WERI-Rb-1 (cell line): ENCODE measurements at regions not wholly inside any gene's neighbourhood (a gene's known extent, or its start where the extent isn't known, plus 50 kb on each side); places are given as distances from the start of the nearest gene placed in this dataset.

Source experiments
- DNase-seq: peaks from one replicate; pipeline ENCODE4 v3.0.0-alpha.2; 2020
- H3K27ac ChIP-seq: fragments of 250-450 bp; sonication (Bioruptor Pico); 2 replicates; pipeline ENCODE4 v1.5.1; 2020; ENCODE audit warnings: mild to moderate bottlenecking, moderate library complexity
- H3K27me3 ChIP-seq: fragments of 250-450 bp; sonication (Bioruptor Pico); 2 replicates; pipeline ENCODE4 v1.5.1; 2021; ENCODE audit warnings: mild to moderate bottlenecking, low read depth, moderate library complexity; ENCODE audit not compliant: insufficient read depth, severe bottlenecking
- H3K36me3 ChIP-seq: fragments of 250-450 bp; sonication (Bioruptor Pico); 2 replicates; pipeline ENCODE4 v1.5.1; 2020; ENCODE audit warnings: mild to moderate bottlenecking, moderate library complexity
- H3K4me3 ChIP-seq: 2 replicates; pipeline ENCODE4 v1.5.1; 2011; ENCODE audit warnings: low read depth, mild to moderate bottlenecking, control low read depth, low read length
- H3K9me3 ChIP-seq: fragments of 250-450 bp; sonication (Bioruptor Pico); 2 replicates; pipeline ENCODE4 v1.5.1; 2021; ENCODE audit warnings: mild to moderate bottlenecking, moderate library complexity; ENCODE audit not compliant: severe bottlenecking
- CTCF ChIP-seq: IDR thresholded peaks from 2 replicates; pipeline ENCODE4 v1.5.1; 2011; ENCODE audit warnings: low read depth, mild to moderate bottlenecking, control low read depth, inconsistent platforms, low read length

GRCh38 chr2:221973502-221973901 is 325.3 kb downstream of the PAX3 start:
- H3K36me3 ChIP-seq: no peaks in the 10 kb centered on the region
- TF ChIP-seq CTCF: no peak
- no peak overlapping the region for H3K27ac ChIP-seq

GRCh38 chr2:221972813-221973478 is 325.9 kb downstream of the PAX3 start:
- Histone ChIP-seq H3K27ac (no peak overlapping the region), H3K36me3 (no peaks in the 10 kb centered on the region), H3K4me3 (no peak overlapping the region), H3K9me3 (no peaks in the 10 kb centered on the region), H3K27me3 (no peaks in the 10 kb centered on the region)
- TF ChIP-seq CTCF: no peak
- no peak for DNase-seq

More at GRCh38 chr2:221973502-221973901, 325.3 kb downstream of the PAX3 start:
- Histone ChIP-seq H3K27me3 (no peaks in the 10 kb centered on the region), H3K4me3 (no peak overlapping the region), H3K9me3 (no peaks in the 10 kb centered on the region)
- DNase-seq: no peak

- Histone ChIP-seq H3K36me3 (no peaks in the 10 kb centered on the region), H3K9me3 (no peaks in the 10 kb centered on the region), H3K27me3 (no peaks in the 10 kb centered on the region), H3K4me3 (no peak overlapping the region), H3K27ac (no peak overlapping the region)
- DNase-seq: no peak
- TF ChIP-seq CTCF: no peak
Observed at GRCh38 chr2:221970389-221970788, 328.4 kb downstream of the PAX3 start.

GRCh38 chr2:221969830-221970144 is 329.0 kb downstream of the PAX3 start:
- TF ChIP-seq CTCF: no peak
- H3K27me3 ChIP-seq: no peaks in the 10 kb centered on the region
- no peak overlapping the region for H3K27ac ChIP-seq
- no peaks in the 10 kb centered on the region for H3K9me3 ChIP-seq
- H3K4me3 ChIP-seq: no peak overlapping the region
- H3K36me3 ChIP-seq: no peaks in the 10 kb centered on the region
- no peak for DNase-seq

GRCh38 chr2:221969087-221969829 is 329.5 kb downstream of the PAX3 start:
- peak; percentile 61; the same call in 1 of the 2 replicates for TF ChIP-seq CTCF
- no peaks in the 10 kb centered on the region for H3K27me3 ChIP-seq
- no peak overlapping the region for H3K4me3 ChIP-seq
- no peaks in the 10 kb centered on the region for H3K36me3 ChIP-seq
- H3K9me3 ChIP-seq: no peaks in the 10 kb centered on the region
- DNase-seq: peak; percentile 20
- no peak overlapping the region for H3K27ac ChIP-seq
